DND-41 (cell line): ENCODE measurements at regions not wholly inside any gene's neighbourhood (a gene's known extent, or its start where the extent isn't known, plus 50 kb on each side); places are given as distances from the start of the nearest gene placed in this dataset.

Experiments
- EZH2 ChIP-seq: IDR thresholded peaks from 3 replicates; pipeline ENCODE4 v1.6.1; 2012; ENCODE audit warnings: borderline replicate concordance, low read depth, mild to moderate bottlenecking, moderate library complexity, low read length, inconsistent platforms; ENCODE audit not compliant: severe bottlenecking
- TF ChIP-seq, protein P1 (sequence below): IDR thresholded peaks from 2 replicates; pipeline ENCODE4 v1.5.1; 2012; ENCODE audit warnings: borderline replicate concordance, low read length, moderate library complexity, mild to moderate bottlenecking; ENCODE audit not compliant: poor library complexity, severe bottlenecking; ENCODE audit errors: extremely low read depth

DNA sequence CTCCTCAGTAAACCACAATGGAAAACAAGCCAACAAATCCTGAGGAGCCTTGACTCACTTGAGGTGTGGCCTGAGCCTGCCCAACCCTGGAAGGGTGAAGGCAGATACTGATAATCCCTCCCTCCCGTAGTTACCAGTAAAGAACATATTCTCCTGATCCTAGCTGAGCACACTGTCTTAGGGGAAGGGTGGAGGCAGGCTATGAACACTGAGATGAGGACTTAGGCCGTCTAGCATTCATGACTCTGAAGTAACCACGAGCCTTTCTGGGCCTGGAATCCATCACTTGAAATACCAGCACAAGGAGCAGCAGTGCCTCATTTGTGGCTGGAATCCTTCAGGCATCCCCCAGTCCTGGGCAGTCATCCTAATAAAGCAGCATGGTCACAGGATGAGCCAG, 124.5 kb upstream of the PRLR start:
- TF ChIP-seq, protein P1, sequence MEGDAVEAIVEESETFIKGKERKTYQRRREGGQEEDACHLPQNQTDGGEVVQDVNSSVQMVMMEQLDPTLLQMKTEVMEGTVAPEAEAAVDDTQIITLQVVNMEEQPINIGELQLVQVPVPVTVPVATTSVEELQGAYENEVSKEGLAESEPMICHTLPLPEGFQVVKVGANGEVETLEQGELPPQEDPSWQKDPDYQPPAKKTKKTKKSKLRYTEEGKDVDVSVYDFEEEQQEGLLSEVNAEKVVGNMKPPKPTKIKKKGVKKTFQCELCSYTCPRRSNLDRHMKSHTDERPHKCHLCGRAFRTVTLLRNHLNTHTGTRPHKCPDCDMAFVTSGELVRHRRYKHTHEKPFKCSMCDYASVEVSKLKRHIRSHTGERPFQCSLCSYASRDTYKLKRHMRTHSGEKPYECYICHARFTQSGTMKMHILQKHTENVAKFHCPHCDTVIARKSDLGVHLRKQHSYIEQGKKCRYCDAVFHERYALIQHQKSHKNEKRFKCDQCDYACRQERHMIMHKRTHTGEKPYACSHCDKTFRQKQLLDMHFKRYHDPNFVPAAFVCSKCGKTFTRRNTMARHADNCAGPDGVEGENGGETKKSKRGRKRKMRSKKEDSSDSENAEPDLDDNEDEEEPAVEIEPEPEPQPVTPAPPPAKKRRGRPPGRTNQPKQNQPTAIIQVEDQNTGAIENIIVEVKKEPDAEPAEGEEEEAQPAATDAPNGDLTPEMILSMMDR: no peak
- no peak for TF ChIP-seq EZH2
